NCI-H460 (cell line): ENCODE measurements at regions not wholly inside any gene's neighbourhood (a gene's known extent, or its start where the extent isn't known, plus 50 kb on each side); places are given as distances from the start of the nearest gene placed in this dataset.
A peak's percentile ranks its signal among the peaks of the same experiment; 100 is the strongest.
"Not testable (repeated sequence)": the region's sequence is repeated elsewhere in the genome, so short reads cannot be mapped to it uniquely, and the experiment has no call there.

Source experiments
- DNase-seq: peaks from one replicate; pipeline ENCODE4 v3.0.0-alpha.2; 2016; ENCODE audit warnings: low read depth; ENCODE audit errors: extremely low read depth

DNA sequence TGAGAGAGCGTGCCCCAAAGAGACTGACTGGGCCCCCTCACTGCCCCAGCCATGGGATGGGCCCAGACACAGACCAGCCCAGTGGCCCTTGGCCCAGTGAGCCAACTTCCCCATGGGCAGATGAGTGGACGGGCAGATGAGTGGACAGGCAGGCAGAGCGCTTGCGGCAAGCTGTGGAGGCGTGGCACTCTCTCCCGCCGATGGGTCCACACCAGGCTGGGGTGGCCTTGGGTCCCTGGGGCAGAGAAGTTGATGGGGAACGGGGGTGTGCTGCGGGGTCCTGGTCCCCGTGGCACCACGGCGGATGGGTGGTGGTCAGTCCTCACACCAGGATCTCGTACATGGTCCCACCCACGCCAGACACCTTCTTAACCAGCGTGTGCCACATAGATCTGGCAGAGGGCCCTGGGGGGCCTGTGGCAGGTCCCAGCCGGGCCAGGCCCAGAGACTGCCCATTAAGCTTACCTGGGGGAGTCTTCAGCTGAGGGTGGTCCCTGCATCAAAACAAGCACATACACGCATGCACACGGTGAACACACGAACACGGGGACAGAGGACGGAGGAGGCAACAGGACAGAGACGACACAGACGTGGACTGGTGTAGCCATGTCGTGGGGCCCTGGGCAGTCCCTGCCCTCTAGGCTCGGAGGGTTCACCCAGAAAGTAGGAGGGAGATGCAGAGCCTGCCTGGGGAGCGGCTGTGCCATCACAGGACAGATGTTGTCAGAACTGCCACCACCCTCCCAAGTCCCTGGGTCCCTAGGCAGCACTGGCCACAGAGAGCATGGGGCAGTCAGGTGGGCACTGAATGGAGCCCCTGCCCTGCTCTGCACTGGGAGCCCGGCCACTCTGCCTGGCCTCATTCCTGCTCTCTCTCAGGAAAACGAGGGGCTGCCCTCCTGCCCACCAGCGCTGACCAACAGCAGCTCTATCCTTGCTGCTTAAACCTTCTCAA, 182.2 kb downstream of the IGLL1 start:
- no peak for DNase-seq

DNA sequence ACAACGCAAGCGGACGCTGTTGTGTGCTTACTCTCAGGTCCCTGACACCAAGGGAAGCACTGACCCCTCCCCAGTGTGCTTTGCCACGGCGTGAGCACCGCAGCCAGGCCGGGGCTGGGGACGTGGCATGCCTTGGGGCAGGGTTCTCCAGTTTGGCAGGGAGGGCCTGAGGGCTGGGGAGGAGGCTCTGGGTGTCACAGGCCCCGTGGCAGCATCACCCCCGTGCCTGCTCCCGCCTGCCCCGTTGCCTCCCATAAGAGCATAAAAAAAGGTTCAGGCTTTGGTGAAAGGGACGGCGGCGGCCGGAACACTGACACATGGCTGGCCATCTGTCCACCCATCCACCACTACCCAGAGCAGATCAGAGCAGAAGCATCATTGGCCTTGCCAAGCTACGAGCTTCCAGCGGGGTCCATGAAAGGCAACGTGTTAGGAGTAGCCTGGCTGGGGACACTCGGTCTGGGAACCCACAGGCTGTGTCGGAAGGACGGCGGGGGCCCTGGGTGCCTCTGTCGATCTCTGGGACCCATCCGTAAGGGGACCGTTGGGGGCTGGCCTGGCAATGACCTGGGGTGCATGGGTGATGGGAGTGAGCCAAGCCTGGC, 183.0 kb downstream of the IGLL1 start:
- DNase-seq = no peak

DNA sequence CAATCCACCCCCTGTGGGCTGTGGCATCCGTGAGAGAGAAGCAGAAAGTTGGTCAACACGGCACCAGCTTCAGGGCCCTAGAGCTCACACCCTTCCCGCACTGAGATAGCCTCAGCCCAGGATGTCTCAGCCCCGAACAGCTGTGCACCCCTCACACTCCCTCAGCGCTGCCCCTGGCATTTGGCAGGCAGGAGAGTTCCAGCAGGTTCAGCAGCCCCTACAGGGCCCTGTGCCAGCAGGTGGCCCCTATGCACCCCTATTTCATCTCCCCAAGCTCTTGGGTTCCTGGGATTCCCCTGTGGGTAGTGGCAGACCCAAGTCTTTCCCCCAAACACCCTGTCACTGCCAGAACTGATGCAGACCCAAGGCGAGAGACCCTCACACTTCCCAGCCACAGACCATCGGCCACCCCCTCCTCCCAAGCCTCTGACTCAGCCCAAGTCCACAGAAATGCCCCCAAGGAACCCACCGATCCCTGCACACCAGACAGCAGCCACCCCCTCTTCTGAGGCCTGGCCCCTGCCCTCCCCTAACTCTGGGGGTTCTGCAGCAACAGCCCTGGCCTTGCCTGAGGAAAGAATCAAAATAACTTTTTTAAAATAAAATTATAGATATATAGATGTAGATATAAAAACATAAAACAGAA, 183.6 kb downstream of the IGLL1 start:
- DNase-seq = no peak

DNA sequence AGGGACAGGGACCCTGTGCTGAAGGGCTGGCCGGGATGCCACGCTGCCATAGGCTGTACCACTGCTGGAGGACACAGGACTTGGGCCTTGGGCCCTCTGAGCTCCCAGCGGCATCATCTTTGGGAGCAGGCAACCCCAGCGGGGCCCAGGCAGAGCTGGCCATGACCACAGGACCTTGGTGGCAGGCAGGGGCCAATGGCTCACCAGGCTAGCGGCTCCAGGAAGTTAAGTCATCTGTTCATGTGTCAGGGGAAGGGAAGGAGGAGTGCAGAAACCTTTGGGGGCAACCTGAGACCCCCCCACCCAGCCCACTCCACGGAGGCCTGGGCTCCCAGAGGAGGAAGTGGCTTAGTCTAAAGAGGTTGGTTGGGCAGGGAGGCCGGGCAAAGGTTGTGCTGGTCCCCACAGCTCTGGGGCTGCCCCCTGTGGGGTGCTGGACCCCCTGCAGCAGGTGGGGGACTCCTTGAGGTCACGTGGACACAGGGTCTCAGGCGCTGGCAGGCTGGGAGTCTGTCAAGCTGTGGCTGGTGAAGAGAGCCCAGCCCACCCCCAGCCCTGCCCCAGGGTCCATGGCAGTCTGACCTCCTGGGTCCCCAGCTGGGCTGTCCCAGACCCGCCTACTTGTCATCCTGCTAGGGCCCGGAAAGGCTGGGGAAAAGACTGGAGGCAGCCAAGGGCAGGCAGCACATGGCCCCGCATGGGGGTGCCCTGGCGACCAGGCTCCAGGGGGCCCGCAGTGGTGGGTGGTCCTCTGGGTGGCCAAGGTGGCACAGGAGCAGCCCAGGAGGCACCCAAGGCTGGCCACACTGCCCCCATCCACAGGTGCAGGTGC, 184.3 kb downstream of the IGLL1 start:
- no peak for DNase-seq

DNA sequence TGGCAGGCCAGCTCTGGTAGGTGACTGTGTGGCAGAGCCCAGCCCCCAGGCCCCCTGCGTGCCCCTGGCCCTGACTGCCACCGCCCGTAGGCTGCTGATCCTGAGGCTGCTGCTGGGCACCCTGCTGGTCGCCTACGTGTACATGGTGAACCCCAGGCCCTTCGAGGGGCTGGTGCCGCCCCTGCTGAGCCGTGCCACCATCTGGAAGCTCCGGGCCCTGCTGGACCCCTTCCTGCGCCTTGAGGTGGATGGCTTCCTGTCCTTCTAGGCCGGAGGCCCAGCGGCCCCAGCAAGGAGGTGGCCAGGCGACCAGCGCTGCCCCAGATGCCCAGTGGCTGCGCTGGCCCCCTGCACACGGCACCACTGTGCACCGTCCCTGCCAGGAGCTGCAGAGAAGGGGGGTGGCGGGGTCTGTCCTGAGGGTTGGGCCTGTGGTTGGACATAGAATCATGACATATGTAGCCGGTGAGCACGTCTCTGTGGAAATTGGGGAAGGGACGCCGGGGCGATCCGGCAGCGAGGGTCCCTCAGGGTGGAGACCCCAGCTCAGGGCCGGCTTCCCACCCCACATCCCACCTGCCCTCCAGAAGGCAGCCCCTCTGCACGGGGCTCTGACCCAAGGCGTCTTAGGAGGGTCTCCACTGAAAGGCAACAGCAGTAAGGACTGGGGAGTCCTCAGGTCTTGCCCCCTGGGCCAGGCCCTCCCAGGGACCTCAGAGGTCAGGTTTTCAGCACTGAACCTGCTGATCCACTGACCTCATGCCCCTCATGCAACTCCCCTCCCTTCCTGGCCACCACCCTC, 185.4 kb downstream of the IGLL1 start:
- no peak for DNase-seq

DNA sequence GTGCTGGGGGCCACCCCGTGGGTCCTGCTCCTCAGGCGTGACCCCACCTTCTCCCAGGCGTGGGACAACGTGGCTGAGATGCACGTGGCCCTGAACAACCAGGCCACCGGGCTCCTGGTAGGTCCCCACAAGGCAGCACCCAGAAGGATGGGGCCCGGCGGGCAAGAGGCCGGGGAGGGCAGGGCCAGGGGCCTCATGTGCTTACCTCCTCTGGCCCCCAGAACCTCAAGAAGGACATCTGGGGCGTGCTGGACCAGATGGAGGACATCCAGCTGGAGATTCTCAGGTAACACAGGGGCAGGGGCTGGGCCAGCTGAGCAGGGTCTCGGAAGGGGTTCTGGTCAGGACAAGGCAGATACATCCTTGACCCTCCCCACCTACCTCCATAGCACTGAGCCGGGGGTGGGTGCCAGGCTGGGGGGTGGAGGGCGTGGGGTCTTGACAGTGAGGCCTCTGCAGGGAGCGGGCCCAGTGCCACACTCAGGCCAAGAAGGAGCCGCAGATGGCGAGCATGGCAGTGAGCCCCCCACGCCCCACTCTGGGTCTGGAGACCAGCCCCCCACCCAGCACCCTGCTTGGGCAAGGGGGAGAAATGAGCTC, 186.3 kb downstream of the IGLL1 start:
- DNase-seq = no peak

DNA sequence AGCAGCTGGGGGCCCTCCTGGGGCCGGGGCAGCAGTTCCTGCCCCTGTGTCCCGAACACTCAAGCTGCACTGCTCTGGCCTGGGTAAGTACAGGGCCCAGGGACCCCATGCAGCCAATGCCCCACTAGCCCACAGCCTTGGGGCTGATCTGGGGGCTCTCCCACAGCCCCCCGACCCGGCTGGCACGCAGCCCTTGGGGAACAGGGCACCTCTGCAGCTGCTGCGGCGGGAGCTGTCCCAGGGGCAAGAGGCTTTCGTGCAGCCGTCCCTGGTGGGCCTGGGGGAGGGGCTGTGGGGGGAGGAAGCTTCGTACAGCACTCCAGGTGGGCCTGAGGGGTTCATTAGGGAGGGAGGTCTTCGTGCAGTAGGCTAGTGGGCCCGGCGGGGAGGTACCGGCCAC, 186.9 kb downstream of the IGLL1 start:
- DNase-seq = not testable (repeated sequence)

DNA sequence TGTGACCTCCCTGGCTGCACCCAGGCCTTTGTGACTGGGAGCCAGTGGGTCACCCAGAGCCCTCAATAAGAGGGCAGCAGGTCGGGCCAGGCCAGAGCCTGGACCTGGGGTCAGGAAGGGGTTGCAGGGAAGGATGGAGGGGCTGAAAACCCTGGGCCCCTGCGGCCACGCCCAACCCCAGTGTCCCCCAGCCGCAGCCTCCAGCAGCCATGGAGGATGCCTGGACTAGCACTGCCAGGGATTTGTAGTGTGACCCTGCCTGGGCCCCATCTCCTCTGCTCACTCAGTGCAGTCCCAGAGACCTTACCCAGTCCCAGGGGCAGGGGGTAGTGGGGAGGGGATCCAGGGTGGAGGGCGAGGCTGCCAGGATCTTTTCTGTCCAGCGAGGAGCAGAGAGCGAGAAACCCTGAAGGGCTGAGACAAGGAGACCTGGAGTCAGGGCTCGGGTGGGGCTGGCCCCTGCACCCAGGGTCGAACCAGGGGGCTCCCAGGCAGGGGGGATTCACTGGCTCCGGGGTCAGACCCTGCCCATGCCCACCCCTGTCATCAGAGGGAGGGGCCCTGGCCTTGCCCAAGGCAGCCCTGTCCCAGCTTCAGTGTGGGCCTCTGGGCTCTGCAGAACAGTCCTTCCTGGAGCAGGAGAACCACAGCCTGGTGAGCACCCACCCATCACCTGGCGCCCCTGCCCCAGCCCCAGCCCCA, 187.5 kb downstream of the IGLL1 start:
- DNase-seq = no peak

DNA sequence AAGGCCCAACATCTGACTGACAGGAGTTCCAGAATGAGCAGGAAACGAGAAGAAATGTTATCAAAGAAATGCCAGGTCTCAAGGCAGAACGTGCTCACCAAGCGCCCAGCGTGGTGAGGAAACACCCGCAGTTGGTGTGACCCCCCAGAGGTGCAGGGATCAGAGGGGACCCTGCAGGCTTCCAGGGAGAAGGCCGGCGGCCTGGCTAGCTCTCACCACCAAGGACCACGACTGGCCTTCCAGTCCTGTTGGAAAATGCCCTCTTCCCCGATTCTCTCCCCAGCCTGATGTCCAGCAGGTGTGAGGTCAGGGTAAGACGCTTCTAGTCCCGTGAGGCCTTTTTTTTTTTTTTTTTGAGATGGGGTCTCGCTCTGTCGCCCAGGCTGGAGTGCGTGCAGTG, 189.1 kb downstream of the IGLL1 start:
- DNase-seq = no peak

DNA sequence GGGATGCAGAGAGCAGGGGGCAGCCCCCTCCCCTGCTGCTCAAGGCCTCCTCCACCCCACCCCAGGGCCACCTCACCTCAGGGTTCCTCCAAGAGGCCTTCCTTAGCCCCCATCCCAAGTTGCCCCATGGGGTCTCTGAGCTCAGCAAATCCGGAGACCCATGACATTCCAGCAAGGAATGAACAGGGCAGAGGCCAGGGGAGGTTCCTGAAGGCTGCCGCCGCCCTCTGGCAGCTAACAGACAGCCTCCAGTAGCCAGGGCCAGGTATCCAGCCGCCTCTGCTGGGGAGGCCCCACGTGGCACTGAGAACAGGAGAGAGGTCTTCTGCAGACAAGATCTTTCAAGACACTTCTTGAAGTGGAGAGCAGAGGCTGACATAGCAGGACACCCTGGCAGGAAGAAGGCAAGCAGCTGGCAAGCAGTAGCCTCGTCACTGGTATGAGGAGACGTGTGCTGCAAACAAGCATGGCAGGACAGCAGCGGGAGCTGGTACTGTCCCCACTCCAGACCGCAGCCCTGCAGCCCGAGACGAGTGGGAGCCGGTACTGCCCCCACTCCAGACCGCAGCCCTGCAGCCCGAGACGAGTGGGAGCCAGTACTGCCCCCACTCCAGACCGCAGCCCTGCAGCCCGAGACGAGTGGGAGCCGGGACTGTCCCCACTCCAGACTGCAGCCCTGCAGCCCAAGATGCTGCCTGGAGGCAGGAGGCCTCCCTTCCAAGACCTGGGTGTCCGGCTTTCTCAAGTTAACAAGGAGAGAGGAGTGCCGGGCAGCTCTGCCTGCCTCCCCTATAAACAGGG, 190.6 kb downstream of the IGLL1 start:
- DNase-seq = no peak

DNA sequence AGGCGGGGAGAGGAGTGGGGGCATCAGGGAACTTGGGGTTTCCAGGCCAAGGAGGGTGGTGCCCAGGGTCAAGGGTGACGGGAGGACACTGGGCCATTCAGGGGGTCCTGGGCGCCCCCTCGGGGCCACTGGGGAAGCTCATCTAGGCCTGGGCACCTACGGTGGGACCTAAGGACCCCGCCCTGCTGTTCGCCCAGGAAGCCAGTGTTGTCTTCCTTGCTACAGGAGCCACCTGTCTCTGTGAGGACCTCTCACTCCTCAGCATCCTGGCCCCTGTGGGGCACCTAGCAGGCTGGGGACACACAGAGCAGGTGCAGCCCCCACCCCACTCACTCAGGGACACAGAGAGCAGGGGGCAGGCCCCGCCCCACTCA, 191.6 kb downstream of the IGLL1 start:
- no peak for DNase-seq

DNA sequence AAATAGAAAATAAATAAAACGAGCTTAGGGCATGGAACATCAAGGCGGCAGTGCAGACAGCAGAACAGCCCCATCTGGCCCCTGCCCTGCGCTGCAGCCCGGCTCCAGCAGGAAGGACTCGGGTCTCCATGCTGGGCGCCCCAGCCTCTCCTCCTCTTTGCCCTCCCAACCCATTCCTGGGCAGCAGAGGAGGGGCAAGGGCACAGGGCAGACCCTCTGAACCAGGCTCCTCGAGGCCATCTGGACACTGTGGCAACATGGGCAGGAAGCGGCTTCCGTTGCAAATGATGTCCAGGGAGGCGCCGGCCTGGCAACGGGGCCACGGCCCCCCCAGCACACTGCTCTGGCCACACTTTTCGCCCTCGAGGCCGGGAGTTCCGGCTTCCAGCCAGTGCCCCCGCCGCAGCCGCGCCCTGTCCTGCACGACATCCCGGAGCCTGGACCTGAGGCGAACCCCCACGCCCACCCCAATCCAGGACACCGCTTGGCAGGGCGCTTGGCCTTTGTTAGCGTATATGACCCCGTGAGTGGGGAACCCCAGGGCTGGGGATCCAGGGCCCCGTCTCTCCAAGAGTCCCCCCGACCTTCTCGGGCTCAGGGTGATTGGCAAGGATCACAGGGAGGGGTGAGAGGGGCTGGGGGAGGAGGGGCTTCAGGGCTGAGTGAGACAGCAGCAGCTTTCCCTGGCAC, 192.1 kb downstream of the IGLL1 start:
- no peak for DNase-seq

DNA sequence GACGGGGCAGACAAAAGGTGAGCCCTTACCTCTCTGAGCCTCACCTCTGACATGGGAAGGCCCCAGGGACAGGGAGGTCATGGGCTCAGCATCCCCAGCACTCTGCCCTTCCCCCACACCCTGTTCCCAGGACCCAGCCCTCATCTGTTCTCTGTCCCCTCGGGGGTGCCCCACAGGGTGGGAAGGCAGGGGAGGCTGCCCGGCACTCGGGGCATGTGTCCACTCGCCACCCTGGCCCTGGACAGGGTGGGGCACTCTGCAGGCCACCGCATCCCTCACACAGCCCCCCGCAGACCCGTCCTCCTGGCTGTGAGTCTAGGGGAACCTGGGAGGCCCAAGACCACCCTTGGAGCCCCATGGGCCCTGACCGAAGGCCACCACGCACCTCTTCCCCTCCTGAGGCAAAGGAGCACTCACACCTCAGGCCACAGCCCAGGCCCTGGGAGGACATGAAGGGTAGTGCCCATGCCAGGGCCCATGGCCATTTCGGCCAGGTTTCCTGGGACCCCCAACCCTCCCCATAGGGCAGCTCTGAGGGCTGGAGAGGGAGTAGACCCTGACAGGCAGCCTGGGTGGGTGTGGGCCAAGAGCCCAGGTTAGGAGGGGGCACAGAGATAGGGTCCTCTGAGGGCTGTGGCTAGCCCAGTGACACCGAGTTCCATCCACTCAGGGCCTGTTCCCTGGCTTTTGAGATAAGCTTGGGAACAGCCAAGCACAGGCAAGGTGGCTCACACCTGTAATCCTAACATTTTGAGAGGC, 193.1 kb downstream of the IGLL1 start:
- no peak for DNase-seq

DNA sequence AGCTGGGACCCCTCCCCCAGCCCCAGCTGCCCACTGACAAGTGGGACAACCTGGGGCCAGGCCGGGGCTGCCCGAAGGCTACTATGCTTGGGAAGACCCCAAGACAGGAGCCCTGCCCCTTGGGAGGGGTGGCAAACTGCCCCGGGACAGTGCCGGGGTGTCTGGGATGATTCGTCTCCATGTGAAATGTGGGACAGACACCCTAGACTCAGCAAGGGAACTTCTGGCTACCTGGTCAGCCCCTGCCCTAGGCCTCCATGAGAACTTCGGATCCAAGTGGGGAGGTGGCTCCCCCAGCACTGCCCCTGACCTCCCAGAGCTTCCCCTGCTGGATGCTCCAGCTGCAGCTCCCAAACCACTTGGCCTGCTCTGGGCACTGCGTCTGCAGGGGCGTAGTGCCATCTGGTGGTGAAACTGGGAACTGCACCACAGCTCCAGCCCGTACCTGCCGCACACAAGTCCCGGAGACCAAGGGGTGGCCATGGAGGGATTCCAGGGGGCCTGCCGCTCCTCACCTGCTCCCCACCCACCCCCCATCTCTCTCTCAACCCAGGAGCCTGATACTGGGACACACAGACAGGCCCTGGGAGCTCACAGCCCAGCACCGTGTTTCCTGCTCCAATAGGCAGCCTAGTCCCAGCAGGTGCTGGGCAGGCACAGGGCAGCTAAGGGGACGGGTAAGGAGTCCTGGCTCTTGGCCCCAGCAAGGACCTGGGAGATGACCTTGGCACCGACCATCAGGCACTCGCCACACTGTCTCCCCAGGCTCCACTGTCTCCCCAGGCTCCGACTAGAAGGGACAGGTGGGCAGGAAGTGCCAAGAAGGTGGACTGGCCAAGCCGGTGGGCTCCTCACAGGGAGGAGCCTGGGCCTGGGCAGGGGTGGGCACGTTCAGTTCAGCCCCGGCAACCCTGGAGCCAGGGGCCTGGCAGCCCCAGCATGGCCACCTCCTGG, 194.1 kb downstream of the IGLL1 start:
- peak; percentile 49 for DNase-seq

DNA sequence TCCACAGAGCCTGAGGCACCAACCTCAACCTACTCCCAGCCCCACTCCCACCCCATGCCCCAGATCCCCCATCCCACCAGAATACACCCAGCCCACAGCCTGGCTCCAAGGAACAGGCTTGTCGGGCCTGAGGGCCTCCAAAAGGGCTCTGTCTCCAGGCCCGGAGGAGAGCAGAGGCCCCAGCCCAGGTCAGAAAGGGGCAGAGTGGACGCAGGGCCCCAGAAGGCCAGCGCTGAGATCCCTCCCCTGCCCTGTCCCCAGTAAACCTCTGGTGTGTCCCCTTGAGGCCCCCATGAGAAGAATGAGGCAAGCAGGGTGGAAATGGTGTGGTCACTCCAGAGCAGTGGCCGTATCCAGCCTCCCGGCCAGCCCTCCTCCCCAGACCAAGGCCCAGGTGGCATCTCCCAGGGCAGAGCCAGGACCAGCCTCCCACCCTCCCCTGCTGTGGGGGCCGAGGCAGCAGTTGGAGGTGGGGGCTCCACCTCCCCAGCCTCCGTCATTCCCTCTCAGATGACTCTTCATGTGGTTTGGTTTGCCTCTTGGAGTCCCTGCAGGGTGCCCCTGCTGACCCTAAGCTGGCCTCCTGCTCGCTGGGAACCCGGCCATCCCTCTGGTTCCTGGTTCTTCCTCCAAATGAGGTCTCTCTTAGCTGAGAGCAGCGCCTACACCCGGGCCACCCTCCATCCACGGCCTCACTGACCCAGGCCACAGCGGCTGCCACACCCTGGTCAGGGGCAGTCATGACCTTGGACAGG, 195.0 kb downstream of the IGLL1 start:
- DNase-seq = no peak
